ENCODE measurements at regions not wholly inside any gene's neighbourhood (a gene's known extent, or its start where the extent isn't known, plus 50 kb on each side); places are given as distances from the start of the nearest gene placed in this dataset.

GRCh38 chr5:25540628-25541027 is 895.9 kb upstream of the CDH10 start:
- no peak for TF ChIP-seq CTCF (conservative IDR thresholded peaks at IDR 0.05; ENCODE audit: low read depth, low read length)
- no peak for TF ChIP-seq EZH2 (IDR thresholded peaks at IDR 0.05; ENCODE audit: borderline replicate concordance, low read depth, low read length, poor library complexity, severe bottlenecking)

Data from A673 (cell line).